Tibial artery (tissue), 4 donors: ENCODE measurements at regions not wholly inside any gene's neighbourhood (a gene's known extent, or its start where the extent isn't known, plus 50 kb on each side); places are given as distances from the start of the nearest gene placed in this dataset.

ENCODE experiments used
- DNase-seq, 2 donors: peaks; one replicate each; pipeline ENCODE4 v3.0.0-alpha.2; 2019
- H3K27ac ChIP-seq, 2 donors: fragments of 200-600 bp; sonication (generic) in 1 of 2; 1 replicate in 1 of 2; 2 replicates in 1 of 2; pipeline ENCODE4 v1.5.1; 2018 to 2019; ENCODE audit warnings: mild to moderate bottlenecking in 1 of 2
- H3K27me3 ChIP-seq, 2 donors: fragments of 200-600 bp; sonication (generic) in 1 of 2; one replicate each; pipeline versions ENCODE4 v1.5.1 to v1.6.0; 2016 to 2019
- H3K36me3 ChIP-seq, 3 donors: fragments of 200-600 bp; sonication (generic) in 2 of 3; one replicate each; pipeline ENCODE4 v1.5.1; 2016 to 2019; ENCODE audit warnings: mild to moderate bottlenecking in 2 of 3
- H3K4me1 ChIP-seq, 4 donors: fragments of 200-600 bp; sonication (generic) in 2 of 4; 1 replicate in 3 of 4; 2 replicates in 1 of 4; pipeline ENCODE4 v1.5.1; 2016 to 2019
- H3K4me3 ChIP-seq, 2 donors: fragments of 200-600 bp; sonication (generic) in 1 of 2; 1 replicate in 1 of 2; 2 replicates in 1 of 2; pipeline ENCODE4 v1.5.1; 2018 to 2019; ENCODE audit warnings: mild to moderate bottlenecking in 2 of 2
- H3K9me3 ChIP-seq, 3 donors: fragments of 200-600 bp; sonication (generic) in 1 of 3; one replicate each; pipeline ENCODE4 v1.5.1; 2016 to 2019
- CTCF ChIP-seq, 2 experiments: fragments of 200-600 bp in 1 of 2; fragments of 450-650 bp in 1 of 2; IDR thresholded peaks; one replicate each; pipeline ENCODE4 v1.5.1; 2017 to 2019; ENCODE audit warnings: antibody characterized with exemption in 2 of 2, mild to moderate bottlenecking in 1 of 2, moderate library complexity in 1 of 2
- intact Hi-C: fragments of 100-400 bp; cut with DNase I; formaldehyde crosslinking; loops from one replicate; pipeline ENCODE4 v1.15.0; 2023; ENCODE audit warnings: low total_unique reads

DNA sequence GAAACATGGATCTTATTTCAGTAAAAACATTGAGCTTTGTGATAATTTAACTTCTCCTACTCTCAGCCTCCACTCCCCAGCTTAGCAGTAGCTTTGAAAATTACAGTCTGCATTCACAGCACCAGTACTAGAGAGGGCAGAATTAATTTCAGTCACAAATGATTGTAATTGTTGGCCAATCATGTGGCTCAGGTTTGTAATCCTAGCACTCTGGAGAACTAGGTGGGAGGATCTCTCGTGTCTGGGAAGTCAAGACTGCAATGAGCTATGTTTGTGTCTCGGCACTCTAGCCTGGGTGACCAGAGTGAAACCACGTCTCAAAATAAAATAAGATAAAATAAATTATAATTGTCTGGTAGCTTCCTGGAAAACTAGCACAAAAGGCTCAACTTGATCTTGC lies 620.9 kb downstream of the TNS3 start:
- H3K4me3 ChIP-seq, result no peak overlapping the region
- H3K27ac ChIP-seq, result no peak overlapping the region
- H3K4me1 ChIP-seq, result no peaks in the 10 kb centered on the region
- H3K9me3 ChIP-seq, result peaks cover 0 to 35% (median 6%) of the 10 kb centered on the region in 3 donors
- no peak for DNase-seq
- no peaks in the 10 kb centered on the region for H3K27me3 ChIP-seq
- TF ChIP-seq CTCF (IDR thresholded peaks at IDR 0.05), result no peak
- H3K36me3 ChIP-seq, result no peaks in the 10 kb centered on the region
- intact Hi-C loops, result no loop called here

- intact Hi-C loops, result no loop called here
- no peak for TF ChIP-seq CTCF (IDR thresholded peaks at IDR 0.05)
- H3K4me3 ChIP-seq, result no peak overlapping the region
- H3K27ac ChIP-seq, result no peak overlapping the region
- H3K4me1 ChIP-seq, result no peaks in the 10 kb centered on the region
- no peaks in the 10 kb centered on the region for H3K27me3 ChIP-seq
- H3K36me3 ChIP-seq, result no peaks in the 10 kb centered on the region
- DNase-seq, result no peak
- H3K9me3 ChIP-seq, result no peaks in the 10 kb centered on the region
These were observed 624.7 kb downstream of the TNS3 start for GRCh38 chr7:46957195-46957594.

- Histone ChIP-seq H3K27ac (no peak overlapping the region), H3K27me3 (no peaks in the 10 kb centered on the region), H3K4me3 (no peak overlapping the region), H3K36me3 (no peaks in the 10 kb centered on the region), H3K4me1 (no peaks in the 10 kb centered on the region), H3K9me3 (no peaks in the 10 kb centered on the region)
- no peak for DNase-seq
- intact Hi-C loops, result no loop called here
- no peak for TF ChIP-seq CTCF (IDR thresholded peaks at IDR 0.05)
These were observed 626.4 kb downstream of the TNS3 start for GRCh38 chr7:46955531-46955930.

DNA sequence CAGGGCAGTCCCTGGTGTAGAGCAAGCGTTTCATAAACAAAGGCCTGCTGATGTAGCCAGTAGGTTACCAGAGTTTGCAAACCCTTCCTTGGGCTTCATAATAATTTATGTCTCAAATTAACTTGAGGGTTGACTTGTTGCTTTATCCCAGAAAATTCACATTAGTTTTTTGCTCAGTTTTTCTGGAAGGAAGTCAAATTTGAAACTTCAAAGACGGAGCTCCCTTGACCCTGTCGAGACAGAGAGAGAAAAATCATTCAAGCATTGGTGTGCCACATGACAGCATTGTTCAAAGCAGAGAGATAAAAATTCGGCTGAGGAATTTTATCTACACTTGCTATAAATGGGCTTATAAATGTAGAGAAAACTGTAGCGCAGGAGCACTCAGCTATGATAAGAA lies 627.7 kb downstream of the TNS3 start:
- Histone ChIP-seq H3K36me3 (no peaks in the 10 kb centered on the region), H3K27me3 (no peaks in the 10 kb centered on the region), H3K9me3 (no peaks in the 10 kb centered on the region), H3K4me1 (no peaks in the 10 kb centered on the region), H3K4me3 (no peak overlapping the region), H3K27ac (no peak overlapping the region)
- DNase-seq, result no peak
- intact Hi-C loops, result no loop called here
- TF ChIP-seq CTCF (IDR thresholded peaks at IDR 0.05), result no peak

DNA sequence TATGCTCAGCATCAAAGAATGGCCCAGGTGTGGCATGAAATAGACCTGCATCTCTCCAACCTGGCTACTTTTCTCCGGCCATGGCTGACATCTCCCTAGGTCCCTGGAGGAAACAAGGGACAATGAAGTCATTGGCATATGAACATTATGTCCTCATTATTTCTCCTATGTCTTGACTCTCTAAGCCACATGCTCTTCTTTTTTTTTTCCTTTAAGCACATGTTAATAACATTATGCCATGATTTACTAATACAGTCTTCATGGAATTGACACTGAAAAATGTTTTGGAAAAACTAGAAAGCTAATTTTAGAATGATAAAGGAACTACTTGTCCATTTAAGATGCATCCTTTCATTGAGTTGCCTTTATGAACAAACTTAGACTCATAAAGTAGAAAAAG lies 628.9 kb downstream of the TNS3 start:
- no peak overlapping the region for H3K4me3 ChIP-seq
- intact Hi-C loops, result no loop called here
- no peaks in the 10 kb centered on the region for H3K9me3 ChIP-seq
- no peaks in the 10 kb centered on the region for H3K27me3 ChIP-seq
- TF ChIP-seq CTCF (IDR thresholded peaks at IDR 0.05), result no peak
- no peaks in the 10 kb centered on the region for H3K4me1 ChIP-seq
- no peaks in the 10 kb centered on the region for H3K36me3 ChIP-seq
- no peak overlapping the region for H3K27ac ChIP-seq
- no peak for DNase-seq

DNA sequence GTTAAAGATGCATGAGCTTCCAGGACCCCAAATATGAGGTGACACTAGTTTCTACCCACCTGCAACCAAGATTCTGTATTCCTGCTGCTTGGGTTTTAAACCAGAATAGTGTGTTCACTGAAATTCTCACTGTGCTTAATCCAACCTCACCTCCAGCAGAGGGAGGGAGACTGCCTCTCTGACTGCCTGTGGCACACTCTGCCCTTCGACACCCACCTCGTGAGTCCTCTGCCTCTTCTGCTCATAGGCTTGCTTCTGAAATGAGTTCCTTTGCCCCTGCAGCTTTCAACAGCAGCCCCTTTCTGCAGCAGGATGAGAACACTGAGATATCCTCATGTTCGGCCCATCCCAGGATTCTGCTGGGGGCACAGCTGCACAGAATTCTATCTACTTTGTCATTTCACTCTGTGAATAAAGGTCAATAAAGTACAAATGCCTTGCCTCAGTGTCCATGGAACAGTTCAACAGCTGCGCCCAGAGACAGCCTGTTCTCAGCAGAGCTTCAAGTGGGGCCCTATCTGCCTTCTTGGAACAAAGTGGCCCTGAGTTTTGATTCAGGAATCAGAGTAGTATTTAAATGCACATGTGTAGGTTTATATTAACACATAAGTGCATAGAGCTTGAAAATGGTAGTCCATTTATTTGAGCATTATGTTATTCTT lies 632.5 kb downstream of the TNS3 start:
- H3K36me3 ChIP-seq, result no peaks in the 10 kb centered on the region
- H3K27me3 ChIP-seq, result no peaks in the 10 kb centered on the region
- H3K27ac ChIP-seq, result no peak overlapping the region
- no peak for TF ChIP-seq CTCF (IDR thresholded peaks at IDR 0.05)
- no peaks in the 10 kb centered on the region for H3K9me3 ChIP-seq
- H3K4me3 ChIP-seq, result no peak overlapping the region
- no peaks in the 10 kb centered on the region for H3K4me1 ChIP-seq
- no peak for DNase-seq
- intact Hi-C loops, result no loop called here
